Glomerular visceral epithelial cell (primary cell): ENCODE measurements at regions not wholly inside any gene's neighbourhood (a gene's known extent, or its start where the extent isn't known, plus 50 kb on each side); places are given as distances from the start of the nearest gene placed in this dataset.
A peak's percentile ranks its signal among the peaks of the same experiment; 100 is the strongest.

Experiments used
- DNase-seq: peaks from one replicate; pipeline ENCODE4 v3.0.0-alpha.2; 2016; ENCODE audit errors: extremely low spot score

GRCh38 chr5:89418407-89419085, 535.6 kb upstream of the MEF2C start:
- DNase-seq = peak; percentile 7

GRCh38 chr5:89417990-89418389, 535.0 kb upstream of the MEF2C start:
- DNase-seq = no peak

GRCh38 chr5:89417515-89417914, 534.5 kb upstream of the MEF2C start:
- DNase-seq = no peak

GRCh38 chr5:89411891-89412290, 528.9 kb upstream of the MEF2C start:
- DNase-seq = no peak

- DNase-seq = no peak
These were observed 524.1 kb upstream of the MEF2C start for GRCh38 chr5:89407054-89407453.

- no peak for DNase-seq
These were observed 518.7 kb upstream of the MEF2C start for GRCh38 chr5:89401659-89402058.

GRCh38 chr5:89401012-89401411, 518.0 kb upstream of the MEF2C start:
- no peak for DNase-seq

GRCh38 chr5:89399548-89399947, 516.6 kb upstream of the MEF2C start:
- no peak for DNase-seq

GRCh38 chr5:89397096-89397495, 514.1 kb upstream of the MEF2C start:
- DNase-seq = peak; percentile 9

GRCh38 chr5:89396278-89396954, 513.4 kb upstream of the MEF2C start:
- DNase-seq = no peak

GRCh38 chr5:89395111-89395510, 512.1 kb upstream of the MEF2C start:
- no peak for DNase-seq

GRCh38 chr5:89388872-89389271, 505.9 kb upstream of the MEF2C start:
- DNase-seq = no peak

- no peak for DNase-seq
These were observed 501.4 kb upstream of the MEF2C start for GRCh38 chr5:89384391-89384790.

- no peak for DNase-seq
These were observed 497.7 kb upstream of the MEF2C start for GRCh38 chr5:89380635-89381034.

GRCh38 chr5:89377767-89378455, 494.9 kb upstream of the MEF2C start:
- DNase-seq = no peak

- no peak for DNase-seq
These were observed 492.0 kb upstream of the MEF2C start for GRCh38 chr5:89374818-89375521.

GRCh38 chr5:89374144-89374784, 491.3 kb upstream of the MEF2C start:
- peak; percentile 5 for DNase-seq

- DNase-seq = no peak
These were observed 489.2 kb upstream of the MEF2C start for GRCh38 chr5:89372176-89372575.

- DNase-seq = no peak
These were observed 488.7 kb upstream of the MEF2C start for GRCh38 chr5:89371646-89372045.

- no peak for DNase-seq
These were observed 476.1 kb upstream of the MEF2C start for GRCh38 chr5:89359046-89359445.

- no peak for DNase-seq
These were observed 471.0 kb upstream of the MEF2C start for GRCh38 chr5:89353837-89354551.
